GM06990 (cell line): ENCODE measurements at regions not wholly inside any gene's neighbourhood (a gene's known extent, or its start where the extent isn't known, plus 50 kb on each side); places are given as distances from the start of the nearest gene placed in this dataset.

Experiments used
- DNase-seq: peaks from one replicate; pipeline ENCODE4 v3.0.0-alpha.2; 2011; ENCODE audit not compliant: insufficient read length; ENCODE audit errors: extremely low read depth
- H3K27me3 ChIP-seq: replicated peaks from 2 replicates; pipeline ENCODE4 v1.6.0; 2011; ENCODE audit warnings: low read length; ENCODE audit not compliant: control insufficient read depth, insufficient read depth
- H3K36me3 ChIP-seq: 2 replicates; pipeline ENCODE4 v1.5.1; 2011; ENCODE audit warnings: low read length; ENCODE audit not compliant: control insufficient read depth, insufficient read depth
- H3K4me3 ChIP-seq: replicated peaks from 2 replicates; pipeline ENCODE4 v1.5.1; 2011; ENCODE audit warnings: low read depth, mild to moderate bottlenecking, control low read depth, low read length
- CTCF ChIP-seq: IDR thresholded peaks from 2 replicates; pipeline ENCODE4 v1.5.1; 2011; ENCODE audit warnings: low read length, control low read depth, mild to moderate bottlenecking, inconsistent platforms; ENCODE audit not compliant: insufficient read depth, poor library complexity, severe bottlenecking

- H3K36me3 ChIP-seq, result no peaks in the 10 kb centered on the region
- no peak for DNase-seq
These were observed 1114.7 kb upstream of the PABPC4L start for GRCh38 chr4:135316266-135316779.

GRCh38 chr4:135290136-135290535 is 1088.5 kb upstream of the PABPC4L start:
- no peak for DNase-seq
- Histone ChIP-seq H3K4me3 (no peak overlapping the region), H3K27me3 (no peaks in the 10 kb centered on the region), H3K36me3 (no peaks in the 10 kb centered on the region)
- TF ChIP-seq CTCF, result no peak

More at GRCh38 chr4:135316266-135316779, 1114.7 kb upstream of the PABPC4L start:
- Histone ChIP-seq H3K27me3 (no peaks in the 10 kb centered on the region), H3K4me3 (no peak overlapping the region)
- TF ChIP-seq CTCF, result no peak

- Histone ChIP-seq H3K27me3 (no peaks in the 10 kb centered on the region), H3K4me3 (no peak overlapping the region), H3K36me3 (no peaks in the 10 kb centered on the region)
- no peak for TF ChIP-seq CTCF
- DNase-seq, result no peak
These were observed 1082.3 kb upstream of the PABPC4L start for GRCh38 chr4:135283934-135284333.

- no peak for DNase-seq
These were observed 1081.1 kb upstream of the PABPC4L start for GRCh38 chr4:135282676-135283075.

GRCh38 chr4:135281230-135281629 is 1079.6 kb upstream of the PABPC4L start:
- no peak for DNase-seq
- Histone ChIP-seq H3K27me3 (no peaks in the 10 kb centered on the region), H3K36me3 (no peaks in the 10 kb centered on the region), H3K4me3 (no peak overlapping the region)
- TF ChIP-seq CTCF, result no peak

More at GRCh38 chr4:135282676-135283075, 1081.1 kb upstream of the PABPC4L start:
- H3K27me3 ChIP-seq, result no peaks in the 10 kb centered on the region
- H3K4me3 ChIP-seq, result no peak overlapping the region
- TF ChIP-seq CTCF, result no peak
- H3K36me3 ChIP-seq, result no peaks in the 10 kb centered on the region

GRCh38 chr4:135277980-135278315 is 1076.4 kb upstream of the PABPC4L start:
- Histone ChIP-seq H3K36me3 (no peaks in the 10 kb centered on the region), H3K4me3 (no peak overlapping the region), H3K27me3 (no peaks in the 10 kb centered on the region)
- no peak for TF ChIP-seq CTCF
- no peak for DNase-seq
